NCI-H2107 (cell line): ENCODE measurements at regions not wholly inside any gene's neighbourhood (a gene's known extent, or its start where the extent isn't known, plus 50 kb on each side); places are given as distances from the start of the nearest gene placed in this dataset.

Source experiments
- DNase-seq: peaks from one replicate; lab custom pipeline; 2025; lab: John Stamatoyannopoulos, UW

DNA sequence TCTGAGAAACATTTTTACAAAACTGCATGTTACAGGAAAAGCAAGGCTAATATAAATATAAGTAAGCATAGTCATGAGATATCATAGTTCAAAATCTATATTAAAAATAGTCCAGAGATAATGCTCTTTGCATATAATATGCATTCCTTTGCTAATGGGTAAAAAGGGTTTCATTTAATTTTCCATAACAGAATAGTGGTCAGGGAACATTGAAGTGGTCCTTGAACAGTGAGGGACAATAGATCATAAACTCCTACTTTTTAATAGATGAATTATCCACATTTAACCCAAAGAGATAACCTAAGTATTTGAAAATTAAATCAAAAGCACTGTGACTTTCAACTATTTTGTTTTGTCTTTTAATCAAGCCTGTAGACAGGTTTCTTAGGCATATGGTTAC, 243.1 kb upstream of the ADGRB3 start:
- no peak for DNase-seq

DNA sequence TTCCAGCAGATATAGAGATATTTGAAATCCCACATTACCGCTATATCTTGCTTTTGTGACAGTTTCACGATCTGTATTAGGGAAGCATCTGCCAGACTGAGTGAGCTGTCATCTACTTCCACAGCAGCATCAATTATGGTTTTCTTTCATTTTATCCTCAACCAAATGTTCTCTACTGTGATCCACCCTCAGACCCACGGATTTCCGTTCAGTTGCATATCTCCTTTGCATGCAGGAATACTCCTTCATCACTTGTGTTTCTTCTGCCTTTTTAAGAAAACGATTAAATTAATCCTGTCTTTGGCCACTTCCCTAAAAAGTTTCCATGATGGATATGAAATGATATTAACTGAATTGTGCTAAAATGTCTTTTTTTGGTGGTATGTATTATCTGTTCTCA, 262.1 kb upstream of the ADGRB3 start:
- no peak for DNase-seq

DNA sequence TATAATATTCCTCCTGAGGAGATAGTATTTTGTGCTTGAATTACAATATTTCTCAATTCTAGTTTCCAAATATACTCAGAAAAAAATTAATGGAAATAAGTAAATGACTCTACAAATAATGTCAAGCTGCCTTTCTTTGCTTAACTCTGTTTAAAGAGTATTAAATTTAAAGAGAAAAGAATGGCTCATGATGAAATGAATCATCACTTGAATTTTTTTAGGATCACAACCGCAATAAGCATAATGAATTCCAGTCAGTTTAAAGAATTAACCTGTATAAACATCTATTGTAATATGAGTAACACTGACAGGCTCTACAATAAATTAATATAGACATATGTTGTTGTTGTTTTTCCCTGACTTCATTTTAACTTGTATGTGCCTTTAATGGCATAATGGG, 266.2 kb upstream of the ADGRB3 start:
- no peak for DNase-seq

DNA sequence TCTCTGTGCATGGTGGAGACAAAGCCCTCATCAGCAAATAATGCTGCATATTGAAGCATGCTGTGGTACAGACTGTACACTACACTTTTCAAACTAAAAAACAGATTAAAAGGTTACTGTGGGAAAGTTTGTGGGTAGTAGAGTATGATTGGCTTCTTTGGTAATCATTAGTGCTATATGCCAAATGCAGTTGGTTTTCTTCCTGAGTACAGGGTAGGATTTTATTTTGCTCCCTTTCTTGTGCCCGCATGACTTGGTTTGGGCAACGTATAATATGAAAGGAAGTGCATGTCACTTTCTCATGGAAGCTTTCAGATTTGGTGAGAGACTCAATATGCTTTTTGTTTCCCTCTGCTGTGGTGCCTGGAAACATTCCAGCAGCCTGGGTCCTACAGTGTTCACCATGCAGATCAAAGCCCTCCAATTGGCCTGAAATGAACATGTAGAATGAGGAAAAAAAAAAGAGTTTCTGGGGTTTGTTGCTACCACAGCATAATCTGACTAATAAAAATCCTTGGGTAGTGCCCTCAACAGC, 270.7 kb upstream of the ADGRB3 start:
- no peak for DNase-seq

DNA sequence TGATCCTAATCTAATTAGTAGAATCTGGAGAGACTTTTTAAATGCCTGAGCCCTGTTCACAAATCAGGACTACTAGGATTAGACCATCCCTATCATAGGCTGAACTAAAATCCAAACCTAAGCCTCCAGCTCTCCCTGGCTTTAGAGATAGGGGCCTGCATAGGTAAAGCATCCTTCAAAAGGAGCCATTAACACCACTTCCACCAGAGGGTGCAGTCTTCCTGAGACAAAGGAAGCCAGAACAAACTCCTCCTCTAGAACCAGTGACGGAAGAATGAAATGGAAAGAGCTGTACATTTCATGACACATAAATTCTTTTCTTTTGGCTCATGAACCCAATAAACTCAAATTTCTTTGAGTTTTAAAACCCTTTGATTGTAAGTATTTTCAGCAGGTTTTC, 291.2 kb upstream of the ADGRB3 start:
- DNase-seq = peak; percentile 44

DNA sequence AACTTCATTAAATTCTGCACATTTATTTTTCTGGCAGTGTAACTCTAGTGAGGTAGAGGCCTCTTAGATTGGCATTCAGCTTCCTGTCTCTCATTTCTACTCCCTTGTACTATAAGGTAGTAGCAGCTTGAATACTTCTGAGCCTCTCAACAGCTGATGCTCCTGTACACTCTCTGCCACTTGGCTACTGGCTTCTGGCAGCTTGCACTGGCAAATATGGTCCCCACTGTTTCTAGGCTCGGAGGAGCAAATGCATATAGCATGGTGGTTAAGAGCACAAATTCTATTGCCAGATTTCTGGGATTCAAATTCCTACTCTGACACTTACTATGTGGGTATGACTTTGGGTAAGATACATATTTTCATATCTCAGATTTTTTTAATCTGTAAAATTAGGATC, 292.8 kb upstream of the ADGRB3 start:
- no peak for DNase-seq

DNA sequence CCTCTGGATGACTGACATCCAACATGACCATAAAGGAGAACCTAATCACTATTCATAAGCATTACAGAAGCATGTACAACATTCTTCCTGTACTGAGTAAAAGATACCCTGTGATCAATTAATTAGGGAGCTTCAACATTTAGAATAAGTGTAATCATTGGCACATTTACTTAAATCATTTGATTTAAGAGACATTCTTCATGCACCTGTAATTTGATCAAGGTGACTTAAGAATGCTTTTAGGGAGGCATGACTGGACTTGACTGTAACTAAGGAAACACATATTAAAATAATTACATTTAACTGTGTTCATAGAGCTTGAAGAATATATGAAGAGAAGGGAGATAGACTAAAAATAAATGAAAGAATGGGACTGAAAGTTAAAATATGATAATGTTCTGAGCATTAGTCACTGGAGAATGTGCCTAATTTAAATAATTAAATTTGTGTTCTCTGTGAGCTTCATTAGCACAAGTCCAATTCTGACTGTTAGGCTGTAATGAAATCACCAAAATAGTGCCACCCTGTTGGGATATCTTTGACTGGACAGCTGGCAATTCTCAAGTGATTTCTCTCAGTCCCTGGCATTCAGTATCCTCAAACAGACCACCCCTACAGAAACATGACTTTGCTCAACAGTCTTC, 295.5 kb upstream of the ADGRB3 start:
- no peak for DNase-seq

DNA sequence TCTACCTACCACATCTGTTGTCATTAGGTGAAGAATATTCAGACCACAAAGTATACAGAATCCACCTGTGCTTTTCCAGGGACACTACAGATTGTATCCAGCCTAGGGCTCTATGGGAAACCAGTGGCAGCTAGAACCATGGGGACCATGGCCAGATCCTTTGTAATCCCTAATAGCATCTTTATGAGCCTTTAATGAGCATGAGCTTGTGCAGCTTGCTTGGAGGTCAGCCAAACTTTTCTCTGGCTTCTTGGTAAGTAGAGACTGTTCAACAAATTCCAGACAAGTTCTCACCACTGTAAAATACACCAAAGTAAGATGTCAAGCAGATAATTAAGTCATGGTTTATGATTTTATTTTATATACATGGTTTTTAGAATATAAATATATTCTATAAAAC, 301.6 kb upstream of the ADGRB3 start:
- DNase-seq = peak; percentile 5

DNA sequence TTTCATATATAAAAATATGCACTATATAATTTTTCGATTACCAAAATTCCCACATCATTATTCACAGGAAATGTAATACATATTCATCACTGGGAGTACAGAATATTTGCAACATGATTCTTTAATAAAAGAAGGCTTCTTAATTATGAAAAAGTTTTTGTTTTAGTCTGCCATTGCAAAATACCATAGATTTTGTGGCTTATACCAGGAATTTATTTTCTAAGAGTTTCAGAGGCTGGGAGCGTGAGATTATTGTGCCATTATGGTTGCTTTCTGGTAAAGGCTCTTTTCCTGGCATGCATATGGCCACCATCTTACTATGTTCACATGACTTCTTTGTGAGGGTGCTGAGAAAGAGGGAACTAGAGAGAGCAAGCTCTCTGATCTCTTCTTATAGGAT, 306.9 kb upstream of the ADGRB3 start:
- no peak for DNase-seq

DNA sequence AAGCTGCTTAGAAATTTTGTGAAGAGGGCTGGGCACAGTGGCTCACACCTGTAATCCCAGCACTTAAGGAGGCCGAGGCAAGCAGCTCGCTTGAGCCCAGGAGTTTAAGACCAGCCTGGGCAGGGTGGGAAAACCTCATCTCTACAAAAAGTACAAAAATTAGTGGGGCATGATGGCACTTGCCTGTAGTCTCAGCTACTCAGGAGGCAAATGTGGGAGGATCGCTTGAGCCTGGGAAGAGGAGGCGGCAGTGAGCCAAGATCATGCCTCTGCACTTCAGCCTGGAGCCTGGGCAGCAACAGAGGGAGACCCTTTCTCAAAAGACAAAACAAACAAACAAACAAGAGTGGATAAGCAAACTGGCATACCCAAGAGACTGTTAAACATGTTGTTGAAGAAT, 308.3 kb upstream of the ADGRB3 start:
- no peak for DNase-seq

DNA sequence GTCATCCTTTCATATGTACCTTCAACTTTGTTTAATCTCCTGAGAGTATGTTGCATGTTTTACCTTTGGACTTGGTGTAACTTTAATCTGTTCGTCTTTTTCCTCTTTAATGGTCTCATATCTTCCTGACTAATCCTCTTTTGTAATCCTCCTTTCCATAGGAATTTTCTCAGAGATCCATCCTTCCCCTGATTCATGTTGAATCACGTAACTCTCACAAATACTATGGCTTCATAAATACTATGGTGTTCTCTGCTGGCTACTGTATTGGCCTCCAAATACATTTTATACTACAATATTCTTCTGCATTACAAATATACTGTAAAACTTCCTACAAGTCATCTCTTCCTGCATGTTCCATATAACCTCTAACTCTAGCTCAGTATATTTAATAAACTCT, 317.7 kb upstream of the ADGRB3 start:
- DNase-seq = no peak

DNA sequence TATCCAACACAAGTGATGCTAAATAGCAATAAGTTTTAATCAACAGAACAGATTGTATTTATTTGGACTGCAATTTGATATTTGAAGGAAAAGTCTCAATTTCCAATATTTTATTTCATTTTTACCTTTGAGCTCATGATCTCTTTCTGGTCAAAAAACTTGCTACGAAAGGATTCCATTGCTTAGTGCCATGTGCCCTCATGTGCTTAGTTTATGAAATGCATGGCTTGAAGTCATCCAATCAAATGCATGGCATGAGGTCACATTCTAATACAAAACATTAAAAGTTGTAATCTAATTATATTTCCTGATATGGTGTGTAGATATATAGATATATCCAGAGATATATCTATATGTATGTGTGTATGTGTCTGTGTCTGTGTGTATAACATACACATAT, 321.2 kb upstream of the ADGRB3 start:
- no peak for DNase-seq

DNA sequence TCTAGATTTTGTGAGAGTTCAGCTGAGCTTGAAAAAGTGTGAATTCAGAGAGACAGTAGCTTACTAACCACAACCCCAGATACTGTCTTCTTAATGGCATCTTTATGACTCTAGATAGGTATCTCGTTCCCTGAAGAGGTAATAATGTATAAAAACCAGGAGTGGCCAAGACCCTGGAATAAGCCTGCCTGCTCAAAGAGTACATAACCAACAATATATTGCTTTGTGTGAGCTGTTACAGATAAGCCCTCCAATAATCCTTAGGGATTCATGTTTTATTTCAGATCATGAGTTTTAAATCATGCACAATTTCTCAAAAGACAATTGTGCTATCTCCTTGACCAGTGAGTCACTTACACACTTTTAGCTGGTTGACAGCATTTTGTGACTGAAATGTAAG, 327.8 kb upstream of the ADGRB3 start:
- DNase-seq = no peak

DNA sequence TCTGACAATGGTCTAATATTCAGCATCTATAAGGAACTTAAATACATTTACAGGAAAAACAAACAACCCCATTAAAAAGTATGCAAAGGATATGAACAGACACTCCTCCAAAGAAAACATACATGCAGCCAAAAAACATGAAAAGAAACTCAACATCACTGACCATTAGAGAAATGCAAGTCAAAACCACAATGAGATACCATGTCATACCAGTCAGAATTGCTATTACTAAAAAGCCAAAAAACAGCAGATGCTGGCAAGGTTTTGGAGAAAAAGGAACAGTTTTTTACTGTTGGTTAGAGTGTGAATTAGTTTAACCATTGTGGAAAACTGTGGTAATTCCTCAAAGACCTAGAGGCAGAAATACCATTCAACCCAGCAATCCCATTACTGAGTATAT, 339.0 kb upstream of the ADGRB3 start:
- no peak for DNase-seq

DNA sequence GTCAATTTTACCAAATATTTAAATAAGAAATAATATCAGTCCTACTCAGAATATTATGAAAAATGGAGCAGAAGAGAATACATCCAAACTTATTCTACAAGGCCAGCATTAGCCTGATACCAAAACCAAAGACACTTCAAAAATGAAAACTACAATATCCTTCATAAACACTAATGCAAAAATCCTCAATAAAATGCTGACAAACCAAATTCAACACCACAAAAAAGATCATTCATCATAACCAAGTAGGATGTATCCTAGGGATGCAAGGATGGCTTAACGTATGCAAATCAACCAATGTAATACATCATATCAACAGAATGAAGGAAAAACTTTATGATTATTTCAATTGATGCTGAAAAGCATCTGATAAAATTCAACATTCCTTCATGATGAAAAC, 352.4 kb upstream of the ADGRB3 start:
- no peak for DNase-seq

DNA sequence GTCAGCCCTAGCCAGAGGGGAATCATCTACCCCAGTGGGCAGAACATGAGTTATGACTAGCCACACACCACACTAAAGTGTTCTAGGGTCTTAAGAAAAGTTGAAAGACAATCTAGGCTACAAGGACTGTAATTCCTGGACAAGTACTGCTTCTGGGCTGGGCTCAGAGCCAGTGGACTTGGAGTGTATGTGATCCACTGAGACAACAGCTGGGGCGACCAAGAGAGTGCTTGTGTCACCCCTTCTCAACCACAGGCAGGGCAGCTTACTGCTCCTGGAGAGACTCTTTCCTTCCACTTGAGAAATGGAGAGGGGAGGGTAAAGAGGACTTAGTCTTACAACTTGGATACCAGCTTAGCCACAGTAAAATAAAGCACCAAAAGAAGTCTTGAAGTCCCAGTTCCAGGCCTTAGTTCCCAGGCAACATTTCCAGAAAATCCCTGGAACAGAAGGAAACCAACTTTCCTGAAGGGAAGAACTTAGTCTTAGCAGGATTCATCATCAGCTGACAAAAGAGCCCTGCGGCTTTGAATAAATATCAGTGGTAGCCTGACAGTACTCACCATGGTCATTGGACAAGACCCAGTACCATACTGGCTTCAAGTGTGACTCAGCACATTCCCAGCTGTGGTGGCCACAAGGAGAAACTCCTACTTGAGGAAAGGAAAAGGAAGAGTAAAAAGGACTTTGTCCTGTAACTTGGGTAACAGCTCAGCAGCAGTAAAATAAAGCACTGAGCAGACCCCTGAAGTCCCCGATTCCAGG, 355.1 kb upstream of the ADGRB3 start:
- DNase-seq = no peak

DNA sequence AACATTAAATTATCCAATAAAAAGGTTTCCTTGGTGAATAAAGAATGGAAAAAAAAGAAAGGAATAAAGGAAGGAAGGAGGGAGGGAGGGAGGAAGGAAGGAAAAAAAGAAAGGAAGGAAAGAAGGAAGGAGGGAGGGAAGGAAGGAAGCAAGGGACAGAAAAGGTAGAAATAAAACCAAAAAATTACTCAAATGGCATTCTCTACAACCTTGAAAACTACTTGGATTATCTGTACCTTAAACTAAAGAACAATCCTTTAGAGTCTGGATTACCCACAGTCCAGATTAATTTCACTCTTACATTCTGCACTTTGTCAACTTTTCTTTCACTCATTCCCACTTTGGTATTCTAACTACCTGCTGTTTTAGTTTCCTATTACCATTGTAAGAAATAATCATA, 361.8 kb upstream of the ADGRB3 start:
- no peak for DNase-seq

DNA sequence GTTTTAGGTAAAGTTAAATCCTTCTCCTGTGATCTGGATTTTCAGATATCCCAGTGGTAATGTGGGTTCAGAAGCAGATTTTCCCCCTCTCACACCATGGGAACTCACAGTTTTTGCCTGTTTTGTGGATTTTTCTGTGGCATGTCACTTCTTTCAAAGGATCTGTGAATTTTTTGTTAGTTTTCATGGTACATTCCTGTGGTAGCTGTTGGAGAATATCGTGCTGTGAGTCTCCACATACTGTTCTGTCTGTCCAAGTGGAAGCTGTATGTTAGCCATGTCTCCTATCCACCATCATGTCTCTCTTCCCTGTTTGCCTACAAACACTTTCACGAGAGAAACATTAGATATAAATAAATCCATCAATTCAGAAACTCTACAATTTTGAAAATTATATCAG, 378.7 kb upstream of the ADGRB3 start:
- DNase-seq = no peak

DNA sequence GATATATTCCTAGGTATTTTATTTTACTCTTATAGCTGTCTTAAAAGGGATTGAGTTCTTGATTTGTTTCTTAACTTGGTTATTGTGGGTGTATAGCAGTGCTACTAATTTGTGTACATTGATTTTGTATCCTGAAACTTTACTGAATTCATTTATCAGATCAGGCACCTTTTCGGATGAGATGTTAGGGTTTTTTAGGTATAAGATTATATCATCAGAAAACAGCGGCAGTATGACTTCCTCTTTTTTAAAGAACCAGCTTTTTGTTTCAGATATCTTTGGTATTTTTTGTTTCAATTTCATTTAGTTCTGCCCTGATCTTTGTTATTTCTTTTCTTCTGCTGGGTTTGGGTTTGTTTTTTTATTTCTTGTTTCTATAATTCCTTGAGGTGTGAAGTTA, 382.4 kb upstream of the ADGRB3 start:
- DNase-seq = no peak

DNA sequence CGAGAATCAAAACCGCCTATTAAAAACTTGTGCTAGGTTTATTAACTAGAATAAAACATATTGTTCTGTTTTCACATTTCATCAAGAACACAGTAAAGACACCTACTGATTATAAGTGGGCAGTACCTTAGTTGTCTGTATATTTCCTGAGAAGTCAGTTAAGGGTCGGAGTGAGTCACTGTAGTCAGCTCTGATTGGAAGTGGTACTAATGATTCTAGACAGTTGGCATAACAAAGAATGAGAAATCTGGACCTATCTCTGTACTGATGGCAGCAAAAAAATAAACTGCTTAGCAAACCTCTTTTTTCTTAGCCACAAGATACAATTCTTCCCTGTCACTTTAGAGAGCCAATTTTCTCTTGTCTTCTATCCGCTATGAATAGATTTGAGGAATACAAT, 387.3 kb upstream of the ADGRB3 start:
- DNase-seq = no peak

DNA sequence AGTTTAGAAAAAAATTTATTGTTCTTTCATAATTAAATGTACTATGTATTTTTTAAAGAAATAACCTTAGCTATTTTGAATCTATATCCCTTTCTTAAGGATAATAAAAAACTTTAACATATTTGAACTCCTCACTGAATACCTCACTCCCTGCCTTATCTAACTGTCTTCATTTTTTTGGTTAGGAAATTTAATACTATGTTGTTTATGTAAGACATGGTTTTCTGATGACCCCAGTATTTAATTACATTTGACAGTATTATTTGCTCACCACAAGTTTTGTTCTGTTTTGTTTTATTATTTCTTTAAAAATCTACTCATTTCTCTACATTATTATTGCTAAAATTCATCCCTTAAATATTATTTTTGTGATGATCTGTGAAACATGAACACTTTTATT, 394.4 kb upstream of the ADGRB3 start:
- no peak for DNase-seq

DNA sequence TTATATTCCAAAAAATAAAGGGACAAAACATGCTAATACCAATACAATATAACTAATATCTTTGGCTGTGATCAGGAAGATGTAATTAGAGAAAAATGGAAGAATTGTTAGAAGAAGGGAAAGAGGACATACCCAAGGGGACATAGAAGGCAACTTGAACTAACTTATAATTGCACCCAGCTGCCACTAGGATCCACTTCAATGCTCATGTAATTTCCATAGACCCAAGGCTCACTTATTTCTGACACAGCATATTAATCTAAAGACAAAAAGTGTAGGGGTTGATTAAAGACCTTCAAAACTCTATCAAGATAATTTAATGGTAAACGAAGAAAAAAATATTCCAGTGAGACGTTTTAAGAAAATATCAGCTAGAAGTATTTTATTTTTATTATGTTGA, 396.0 kb upstream of the ADGRB3 start:
- no peak for DNase-seq

DNA sequence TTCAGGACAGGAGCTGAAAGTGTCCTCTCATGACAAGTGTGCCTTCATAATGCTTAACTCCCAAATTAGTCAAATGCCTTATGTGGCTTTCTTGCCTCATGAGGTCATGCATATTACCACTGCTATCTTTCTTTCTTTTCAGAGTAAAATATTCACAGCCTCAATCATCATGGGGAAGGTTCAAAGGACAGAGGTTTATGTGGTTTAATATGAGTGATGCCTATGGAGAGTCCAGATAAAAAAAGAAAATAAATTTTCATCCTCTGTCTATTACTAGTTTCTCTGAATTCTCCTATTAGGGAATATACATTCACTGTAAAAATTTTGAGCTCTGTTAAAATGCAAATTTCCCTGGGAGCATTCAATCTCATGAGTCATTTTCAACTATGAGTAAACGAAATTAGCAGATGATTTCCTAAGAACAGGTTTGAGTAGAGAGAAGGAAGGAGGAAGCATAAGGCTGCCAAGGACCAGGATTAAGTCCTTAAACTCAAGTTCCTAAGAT, 396.9 kb upstream of the ADGRB3 start:
- DNase-seq = no peak

DNA sequence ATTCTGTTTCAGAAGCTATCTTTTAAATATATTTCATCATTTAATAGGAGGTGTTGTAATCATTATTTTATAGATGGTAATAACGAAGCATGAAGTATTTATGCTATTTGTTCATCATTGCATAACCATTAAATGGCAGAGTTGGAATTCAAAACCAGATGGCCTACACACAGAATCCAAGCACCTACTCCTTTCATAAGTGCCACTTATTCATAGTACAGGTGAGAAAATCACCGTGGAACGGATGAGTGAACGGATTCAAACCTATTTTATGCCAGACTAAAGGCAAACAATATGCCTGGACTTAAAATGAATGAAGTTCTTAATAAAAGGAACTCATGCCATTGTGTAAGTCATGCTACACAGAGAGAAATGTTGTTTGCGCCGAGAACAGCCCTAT, 397.9 kb upstream of the ADGRB3 start:
- DNase-seq = no peak
